ENCODE measurements at regions not wholly inside any gene's neighbourhood (a gene's known extent, or its start where the extent isn't known, plus 50 kb on each side); places are given as distances from the start of the nearest gene placed in this dataset.

DNA sequence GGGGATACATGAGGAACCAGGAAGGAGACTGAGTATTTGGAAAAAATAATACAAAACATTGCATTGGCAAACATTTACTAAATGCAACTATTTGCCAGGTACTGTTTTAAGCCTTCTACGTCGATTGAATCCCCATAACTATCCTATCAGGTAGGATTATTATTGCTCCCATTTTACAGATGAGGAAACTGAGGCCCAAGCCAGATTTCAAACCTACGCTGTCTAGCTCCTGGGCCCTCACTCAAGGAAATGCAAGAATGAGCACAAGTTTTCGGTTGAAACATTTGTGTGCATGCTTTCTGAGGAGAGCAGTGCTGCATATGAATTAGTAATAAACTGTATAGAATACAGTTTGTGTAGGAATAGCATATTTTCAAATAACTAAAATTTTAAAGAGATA is 206.7 kb downstream of the CEP135 start:
- WGBS, 2 donors: 94 to 97% methylated on average over 4 of the region's 4 CpGs
- H3K9me3 ChIP-seq: no peaks in the 10 kb centered on the region

DNA sequence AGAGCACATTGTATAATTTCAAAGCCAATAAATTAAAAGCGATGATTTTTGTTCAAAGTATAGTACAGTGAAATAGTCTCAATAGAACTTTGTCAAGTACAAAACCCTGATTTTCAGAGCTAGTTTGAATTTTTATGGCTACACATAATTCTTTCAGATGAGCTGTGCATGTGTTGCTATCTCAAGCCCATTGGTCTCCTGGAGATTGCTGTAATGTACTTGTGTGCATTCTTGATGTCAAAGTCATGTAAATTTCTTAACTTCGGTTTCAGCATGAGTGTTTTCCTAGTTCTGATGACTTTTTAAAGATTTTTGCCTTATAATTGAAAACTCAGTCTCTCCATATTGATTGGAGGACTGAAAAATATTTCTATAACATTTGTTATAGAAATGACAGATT is 200.8 kb downstream of the CEP135 start:
- Histone ChIP-seq H3K9me3 (no peaks in the 10 kb centered on the region), H3K4me1 (peaks cover 0 to 4% (median 0%) of the 10 kb centered on the region in 9 donors), H3K4me3 (no peak overlapping the region), H3K27ac (no peak overlapping the region), H3K36me3 (no peaks in the 10 kb centered on the region), H3K27me3 (no peaks in the 10 kb centered on the region)
- WGBS, 2 donors: 48 to 66% methylated on average over 2 of the region's 2 CpGs
- ATAC-seq (no peak), DNase-seq (no peak)
- TF ChIP-seq, protein P1, sequence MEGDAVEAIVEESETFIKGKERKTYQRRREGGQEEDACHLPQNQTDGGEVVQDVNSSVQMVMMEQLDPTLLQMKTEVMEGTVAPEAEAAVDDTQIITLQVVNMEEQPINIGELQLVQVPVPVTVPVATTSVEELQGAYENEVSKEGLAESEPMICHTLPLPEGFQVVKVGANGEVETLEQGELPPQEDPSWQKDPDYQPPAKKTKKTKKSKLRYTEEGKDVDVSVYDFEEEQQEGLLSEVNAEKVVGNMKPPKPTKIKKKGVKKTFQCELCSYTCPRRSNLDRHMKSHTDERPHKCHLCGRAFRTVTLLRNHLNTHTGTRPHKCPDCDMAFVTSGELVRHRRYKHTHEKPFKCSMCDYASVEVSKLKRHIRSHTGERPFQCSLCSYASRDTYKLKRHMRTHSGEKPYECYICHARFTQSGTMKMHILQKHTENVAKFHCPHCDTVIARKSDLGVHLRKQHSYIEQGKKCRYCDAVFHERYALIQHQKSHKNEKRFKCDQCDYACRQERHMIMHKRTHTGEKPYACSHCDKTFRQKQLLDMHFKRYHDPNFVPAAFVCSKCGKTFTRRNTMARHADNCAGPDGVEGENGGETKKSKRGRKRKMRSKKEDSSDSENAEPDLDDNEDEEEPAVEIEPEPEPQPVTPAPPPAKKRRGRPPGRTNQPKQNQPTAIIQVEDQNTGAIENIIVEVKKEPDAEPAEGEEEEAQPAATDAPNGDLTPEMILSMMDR (IDR thresholded peaks at IDR 0.05): no peak
- intact Hi-C loops (cut with DNase I): no loop called here

More for the DNA sequence above, 206.7 kb downstream of the CEP135 start:
- Histone ChIP-seq H3K4me1 (no peaks in the 10 kb centered on the region), H3K27me3 (peaks cover 0 to 5% (median 0%) of the 10 kb centered on the region in 7 donors), H3K27ac (no peak overlapping the region), H3K4me3 (no peak overlapping the region), H3K36me3 (no peaks in the 10 kb centered on the region)
- DNase-seq (no peak), ATAC-seq (no peak)
- intact Hi-C loops (cut with DNase I): no loop called here
- TF ChIP-seq, protein P1 (IDR thresholded peaks at IDR 0.05): no peak

DNA sequence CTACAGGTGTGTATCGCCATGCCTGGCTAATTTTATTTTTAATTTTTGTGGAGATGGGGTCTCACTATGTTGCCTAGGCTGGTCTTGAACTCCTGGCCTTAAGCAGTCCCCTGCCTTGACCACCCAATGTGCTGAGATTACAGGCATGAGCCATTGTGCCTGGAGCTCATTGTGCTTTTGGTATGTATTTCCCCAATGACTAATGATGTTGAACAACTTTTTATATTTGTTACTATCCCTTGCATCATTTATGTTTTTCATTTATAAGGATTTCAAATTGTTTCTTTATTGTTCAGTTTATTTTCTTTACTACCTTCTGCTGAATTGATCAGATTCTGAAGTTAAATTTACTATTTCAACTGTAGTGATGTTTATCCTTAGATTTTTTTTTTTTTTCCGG is 199.7 kb downstream of the CEP135 start:
- Histone ChIP-seq H3K36me3 (no peaks in the 10 kb centered on the region), H3K27me3 (no peaks in the 10 kb centered on the region), H3K27ac (no peak overlapping the region), H3K9me3 (no peaks in the 10 kb centered on the region), H3K4me3 (no peak overlapping the region), H3K4me1 (peaks cover 0 to 4% (median 0%) of the 10 kb centered on the region in 9 donors)
- ATAC-seq (no peak), DNase-seq (no peak)
- 94 to 98% methylated on average over 2 of the region's 2 CpGs for WGBS, 2 donors
- intact Hi-C loops (cut with DNase I): no loop called here
- TF ChIP-seq, protein P1 (IDR thresholded peaks at IDR 0.05): no peak

DNA sequence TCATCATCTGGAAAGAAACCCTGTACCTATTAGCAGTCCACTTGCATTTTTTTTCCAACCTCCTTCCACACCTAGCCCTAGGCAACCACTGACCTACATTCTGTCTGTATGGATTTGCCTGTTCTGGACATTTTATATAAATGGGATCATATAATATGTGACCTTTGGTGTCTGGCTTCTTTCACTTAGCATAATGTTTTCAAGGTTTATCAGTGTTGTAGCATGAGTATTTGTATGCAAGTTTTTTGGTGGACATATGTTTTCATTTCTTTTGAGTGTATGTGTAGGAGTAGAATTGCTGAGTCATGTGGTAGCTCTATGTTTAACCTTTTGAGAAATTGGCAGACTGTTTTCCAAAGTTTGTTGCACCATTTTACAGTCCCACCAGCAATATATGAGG is 198.6 kb downstream of the CEP135 start:
- TF ChIP-seq, protein P1 (IDR thresholded peaks at IDR 0.05): no peak

More for the DNA sequence above, 198.6 kb downstream of the CEP135 start:
- no peak for DNase-seq
- no peak overlapping the region for H3K27ac ChIP-seq
- intact Hi-C loops (cut with DNase I): no loop called here
- H3K9me3 ChIP-seq: no peaks in the 10 kb centered on the region
- ATAC-seq: no peak
- no peaks in the 10 kb centered on the region for H3K27me3 ChIP-seq
- H3K4me1 ChIP-seq: peaks cover 0 to 4% (median 0%) of the 10 kb centered on the region in 9 donors
- H3K4me3 ChIP-seq: no peak overlapping the region
- no peaks in the 10 kb centered on the region for H3K36me3 ChIP-seq

Data from heart right ventricle (tissue), 16 donors.